ENCODE measurements at regions not wholly inside any gene's neighbourhood (a gene's known extent, or its start where the extent isn't known, plus 50 kb on each side); places are given as distances from the start of the nearest gene placed in this dataset.

DNA sequence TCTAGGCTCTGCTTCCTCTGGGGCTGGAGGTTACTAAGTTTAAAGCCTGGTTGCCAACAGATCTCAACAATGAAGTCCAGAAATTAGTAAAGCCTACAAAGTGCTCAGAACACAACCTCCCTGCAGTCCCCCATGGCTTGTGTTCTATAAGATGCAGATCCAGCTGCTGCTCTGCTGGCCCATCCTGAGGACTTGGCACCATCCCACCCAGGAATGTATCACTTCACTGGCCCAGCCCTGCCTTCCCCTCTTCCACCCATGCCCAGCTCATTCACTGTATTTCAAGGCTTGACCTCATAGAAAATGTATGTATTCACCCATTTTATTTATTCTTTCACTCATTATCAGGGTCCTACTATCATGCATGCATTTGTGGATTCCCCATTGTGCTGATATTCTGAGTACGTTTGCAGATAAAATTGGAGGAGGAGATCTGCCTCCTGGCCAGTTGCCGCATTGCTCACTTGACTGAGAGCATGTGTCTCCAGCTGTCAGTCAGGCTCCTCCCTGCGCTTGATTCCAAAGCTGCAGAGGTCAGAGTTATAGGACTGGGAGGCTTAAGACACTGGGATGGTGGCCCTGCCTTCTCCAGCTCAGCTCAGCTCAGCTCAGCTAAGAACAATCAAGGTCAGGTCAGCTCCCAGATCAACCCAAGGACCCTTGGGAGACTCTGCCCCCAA, 104.8 kb downstream of the MAFB start:
- TF ChIP-seq, protein P1, sequence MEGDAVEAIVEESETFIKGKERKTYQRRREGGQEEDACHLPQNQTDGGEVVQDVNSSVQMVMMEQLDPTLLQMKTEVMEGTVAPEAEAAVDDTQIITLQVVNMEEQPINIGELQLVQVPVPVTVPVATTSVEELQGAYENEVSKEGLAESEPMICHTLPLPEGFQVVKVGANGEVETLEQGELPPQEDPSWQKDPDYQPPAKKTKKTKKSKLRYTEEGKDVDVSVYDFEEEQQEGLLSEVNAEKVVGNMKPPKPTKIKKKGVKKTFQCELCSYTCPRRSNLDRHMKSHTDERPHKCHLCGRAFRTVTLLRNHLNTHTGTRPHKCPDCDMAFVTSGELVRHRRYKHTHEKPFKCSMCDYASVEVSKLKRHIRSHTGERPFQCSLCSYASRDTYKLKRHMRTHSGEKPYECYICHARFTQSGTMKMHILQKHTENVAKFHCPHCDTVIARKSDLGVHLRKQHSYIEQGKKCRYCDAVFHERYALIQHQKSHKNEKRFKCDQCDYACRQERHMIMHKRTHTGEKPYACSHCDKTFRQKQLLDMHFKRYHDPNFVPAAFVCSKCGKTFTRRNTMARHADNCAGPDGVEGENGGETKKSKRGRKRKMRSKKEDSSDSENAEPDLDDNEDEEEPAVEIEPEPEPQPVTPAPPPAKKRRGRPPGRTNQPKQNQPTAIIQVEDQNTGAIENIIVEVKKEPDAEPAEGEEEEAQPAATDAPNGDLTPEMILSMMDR (IDR thresholded peaks at IDR 0.05; ENCODE audit: insufficient read depth, low read length, poor library complexity, severe bottlenecking) = no peak
- TF ChIP-seq EZH2phosphoT487 (conservative IDR thresholded peaks at IDR 0.05; ENCODE audit: low read length) = no peak

All from SU-DHL-6 (cell line).